GM06990 (cell line): ENCODE measurements at regions not wholly inside any gene's neighbourhood (a gene's known extent, or its start where the extent isn't known, plus 50 kb on each side); places are given as distances from the start of the nearest gene placed in this dataset.

ENCODE experiments used
- DNase-seq: peaks from one replicate; pipeline ENCODE4 v3.0.0-alpha.2; 2011; ENCODE audit not compliant: insufficient read length; ENCODE audit errors: extremely low read depth
- H3K27me3 ChIP-seq: replicated peaks from 2 replicates; pipeline ENCODE4 v1.6.0; 2011; ENCODE audit warnings: low read length; ENCODE audit not compliant: control insufficient read depth, insufficient read depth
- H3K36me3 ChIP-seq: 2 replicates; pipeline ENCODE4 v1.5.1; 2011; ENCODE audit warnings: low read length; ENCODE audit not compliant: control insufficient read depth, insufficient read depth
- H3K4me3 ChIP-seq: replicated peaks from 2 replicates; pipeline ENCODE4 v1.5.1; 2011; ENCODE audit warnings: low read depth, mild to moderate bottlenecking, control low read depth, low read length
- CTCF ChIP-seq: IDR thresholded peaks from 2 replicates; pipeline ENCODE4 v1.5.1; 2011; ENCODE audit warnings: low read length, control low read depth, mild to moderate bottlenecking, inconsistent platforms; ENCODE audit not compliant: insufficient read depth, poor library complexity, severe bottlenecking

DNA sequence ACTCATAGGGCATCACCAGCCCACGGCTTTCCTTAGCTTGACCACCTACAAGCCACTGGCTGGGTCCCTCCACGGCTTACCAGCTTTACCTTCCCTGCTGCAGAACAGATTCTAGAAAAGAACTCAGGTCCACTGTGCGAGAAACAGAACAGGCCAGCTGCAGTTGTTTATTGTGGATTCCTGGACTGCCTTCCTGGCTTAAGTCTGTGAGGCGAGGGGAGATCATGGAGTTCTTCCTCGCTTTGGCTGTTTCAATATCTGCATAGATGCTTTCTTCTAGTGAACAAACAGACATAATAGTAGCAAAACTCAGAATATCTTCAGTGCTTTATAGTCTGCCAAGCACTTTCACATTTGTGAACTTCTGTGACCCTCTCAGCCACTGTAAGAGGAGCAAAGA is 162.9 kb upstream of the HABP2 start:
- no peaks in the 10 kb centered on the region; the same call in 1 of the 2 replicates for H3K27me3 ChIP-seq
- no peak for DNase-seq
- no peaks in the 10 kb centered on the region for H3K36me3 ChIP-seq
- no peak for TF ChIP-seq CTCF
- H3K4me3 ChIP-seq, result no peak overlapping the region

GRCh38 chr10:113390896-113391295 is 162.0 kb upstream of the HABP2 start:
- Histone ChIP-seq H3K36me3 (no peaks in the 10 kb centered on the region), H3K27me3 (no peaks in the 10 kb centered on the region; the same call in none of the 2 replicates), H3K4me3 (no peak overlapping the region)
- TF ChIP-seq CTCF, result no peak
- no peak for DNase-seq

GRCh38 chr10:113397047-113397446 is 155.8 kb upstream of the HABP2 start:
- no peaks in the 10 kb centered on the region; the same call in 1 of the 2 replicates for H3K27me3 ChIP-seq

GRCh38 chr10:113399065-113399464 is 153.8 kb upstream of the HABP2 start:
- Histone ChIP-seq H3K4me3 (no peak overlapping the region), H3K36me3 (no peaks in the 10 kb centered on the region), H3K27me3 (no peaks in the 10 kb centered on the region; the same call in 1 of the 2 replicates)
- no peak for TF ChIP-seq CTCF
- DNase-seq, result no peak

More at GRCh38 chr10:113397047-113397446, 155.8 kb upstream of the HABP2 start:
- TF ChIP-seq CTCF, result no peak
- DNase-seq, result no peak
- Histone ChIP-seq H3K36me3 (no peaks in the 10 kb centered on the region), H3K4me3 (no peak overlapping the region)

DNA sequence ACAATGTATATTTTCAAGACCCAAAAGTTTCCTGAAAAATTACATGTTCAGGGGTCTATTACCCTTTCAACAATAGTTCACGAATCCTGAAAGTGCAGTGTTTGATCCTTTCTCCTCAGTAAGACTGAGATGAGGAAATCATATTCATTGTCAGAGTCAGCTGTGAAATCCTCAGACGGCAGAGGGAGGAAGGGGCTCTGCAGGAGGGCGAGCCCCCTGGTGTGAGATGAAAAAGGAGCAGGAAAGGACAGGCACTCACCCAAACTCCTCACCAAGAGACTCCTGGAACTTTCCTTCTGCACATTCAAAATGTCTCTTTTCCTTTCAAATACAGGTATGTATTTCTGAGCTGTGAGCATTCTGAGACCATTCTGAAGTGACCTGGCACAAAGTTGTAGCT is 150.3 kb upstream of the HABP2 start:
- Histone ChIP-seq H3K27me3 (no peaks in the 10 kb centered on the region; the same call in 1 of the 2 replicates), H3K36me3 (no peaks in the 10 kb centered on the region), H3K4me3 (no peak overlapping the region)
- no peak for DNase-seq
- TF ChIP-seq CTCF, result no peak

DNA sequence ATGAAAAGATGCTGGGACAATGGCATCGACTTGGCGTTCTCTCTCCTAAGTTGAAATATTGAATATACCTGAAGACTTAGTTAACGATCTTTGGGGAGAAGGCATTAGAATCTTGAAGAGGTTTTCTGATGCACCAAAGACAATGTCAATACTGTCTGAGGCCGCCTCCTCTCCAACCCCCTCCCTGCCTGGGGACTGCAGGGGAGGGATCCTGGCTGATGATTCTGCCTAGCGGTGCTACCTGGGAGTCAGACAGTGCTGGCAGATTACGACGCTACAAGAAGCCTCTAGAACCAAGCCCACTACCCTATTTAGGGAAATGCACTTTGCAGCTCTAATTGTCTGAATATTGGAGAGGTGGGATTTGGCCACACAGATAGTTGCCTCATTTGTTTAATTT is 145.6 kb upstream of the HABP2 start:
- TF ChIP-seq CTCF, result no peak
- Histone ChIP-seq H3K27me3 (no peaks in the 10 kb centered on the region; the same call in 1 of the 2 replicates), H3K36me3 (no peaks in the 10 kb centered on the region), H3K4me3 (no peak overlapping the region)
- no peak for DNase-seq
